HG02678 (cell line): ENCODE measurements at regions not wholly inside any gene's neighbourhood (a gene's known extent, or its start where the extent isn't known, plus 50 kb on each side); places are given as distances from the start of the nearest gene placed in this dataset.
"Not testable (repeated sequence)": the region's sequence is repeated elsewhere in the genome, so short reads cannot be mapped to it uniquely, and the experiment has no call there.

ENCODE experiments used
- ATAC-seq: cut with Tn5 transposase; IDR thresholded peaks from one replicate; pipeline ENCODE4 v1.9.1; 2021; ENCODE audit warnings: mild to moderate bottlenecking, moderate library complexity; ENCODE audit not compliant: unreplicated experiment

DNA sequence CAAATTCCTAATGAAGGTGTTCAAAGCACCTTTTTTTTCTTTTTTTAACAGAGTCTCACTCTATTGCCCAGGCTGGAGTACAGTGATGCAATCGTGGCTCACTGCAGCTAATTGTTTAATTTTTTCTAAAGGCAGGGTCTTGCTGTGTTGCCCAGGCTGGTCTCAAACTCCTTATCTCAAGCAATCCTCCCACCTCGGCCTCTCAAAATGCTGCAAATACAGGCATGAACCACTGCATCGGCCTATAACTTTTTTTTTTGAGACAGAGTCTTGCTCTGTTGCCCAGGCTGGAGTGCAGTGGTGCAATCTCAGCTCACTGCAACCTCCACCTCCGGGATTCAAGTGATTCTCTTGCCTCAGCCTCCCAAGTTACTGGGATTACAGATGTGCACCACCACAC is 113.9 kb upstream of the CXADR start:
- not testable (repeated sequence) for ATAC-seq

DNA sequence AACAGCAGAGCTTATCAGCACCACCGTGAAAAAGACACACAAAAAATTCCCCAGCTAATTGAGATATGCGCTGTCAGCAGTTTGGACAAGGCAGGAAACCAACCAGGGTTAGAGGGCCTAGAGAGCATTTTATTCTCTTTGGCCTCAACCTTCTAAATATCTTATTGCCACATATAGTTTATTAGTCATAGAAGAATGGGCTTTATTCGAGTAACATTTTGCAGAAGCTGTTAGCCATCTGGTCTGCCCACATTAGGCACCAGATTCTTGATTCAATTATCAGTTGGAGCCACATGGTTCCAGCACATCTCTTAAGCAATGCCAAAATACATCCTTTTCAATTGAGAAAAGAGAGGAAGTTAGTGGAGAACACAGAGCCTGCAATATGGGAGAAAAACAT is 109.9 kb upstream of the CXADR start:
- no peak for ATAC-seq

DNA sequence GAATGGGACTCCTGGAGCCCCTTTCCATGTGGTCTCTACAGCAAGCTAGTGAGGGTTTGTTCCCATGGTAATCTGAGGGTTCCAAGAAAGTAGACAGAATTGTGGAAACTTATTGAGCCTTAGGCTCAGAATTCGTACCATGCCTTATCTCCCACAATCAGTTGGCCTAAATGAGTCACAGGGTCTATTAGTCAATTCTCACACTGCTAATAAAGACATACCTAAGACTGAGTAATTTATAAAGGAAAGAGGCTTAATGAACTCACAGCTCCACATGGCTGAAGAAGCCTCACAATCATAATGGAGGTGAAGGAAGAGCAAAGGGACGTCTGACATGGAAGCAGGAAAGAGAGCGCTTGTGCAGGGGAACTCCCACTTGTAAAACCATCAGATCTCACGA is 106.6 kb upstream of the CXADR start:
- ATAC-seq = no peak

DNA sequence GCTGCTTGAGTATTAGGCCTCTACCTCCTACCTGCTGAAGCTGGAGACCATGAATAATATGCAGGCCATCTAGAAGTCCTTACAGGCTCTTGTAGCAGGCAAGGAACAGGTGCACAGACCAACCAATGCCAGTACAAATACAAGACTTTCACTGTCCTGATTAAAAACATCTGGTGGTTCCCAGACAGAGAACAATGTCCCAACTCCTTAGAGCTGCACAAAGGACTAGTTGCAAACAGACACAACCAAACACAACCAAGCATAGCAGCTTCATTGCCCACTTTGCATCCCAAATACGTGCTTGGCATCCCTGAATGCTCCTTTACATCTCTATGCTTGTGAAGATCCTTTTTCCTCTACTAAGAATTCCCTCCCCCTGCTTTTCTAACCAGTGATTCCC is 98.1 kb upstream of the CXADR start:
- ATAC-seq = no peak

DNA sequence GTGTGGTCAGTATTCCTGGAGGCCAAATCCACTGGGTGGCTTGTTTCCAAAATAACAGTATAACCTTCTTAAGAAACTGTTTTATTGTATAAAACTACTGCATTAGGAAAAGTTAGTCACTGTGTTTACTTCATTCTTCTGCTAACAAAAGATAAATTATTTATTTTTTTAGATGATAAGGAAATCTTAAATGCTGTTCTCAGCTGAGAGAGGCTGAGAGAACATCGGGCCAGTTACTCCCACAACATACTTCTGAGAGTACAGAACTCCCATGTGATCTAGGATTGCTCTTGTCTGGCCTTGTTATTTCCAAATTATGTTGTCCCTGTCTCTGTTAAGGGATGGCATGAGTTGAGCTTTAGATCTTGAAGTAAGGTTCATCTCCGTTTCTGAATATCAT is 96.7 kb upstream of the CXADR start:
- ATAC-seq = no peak

DNA sequence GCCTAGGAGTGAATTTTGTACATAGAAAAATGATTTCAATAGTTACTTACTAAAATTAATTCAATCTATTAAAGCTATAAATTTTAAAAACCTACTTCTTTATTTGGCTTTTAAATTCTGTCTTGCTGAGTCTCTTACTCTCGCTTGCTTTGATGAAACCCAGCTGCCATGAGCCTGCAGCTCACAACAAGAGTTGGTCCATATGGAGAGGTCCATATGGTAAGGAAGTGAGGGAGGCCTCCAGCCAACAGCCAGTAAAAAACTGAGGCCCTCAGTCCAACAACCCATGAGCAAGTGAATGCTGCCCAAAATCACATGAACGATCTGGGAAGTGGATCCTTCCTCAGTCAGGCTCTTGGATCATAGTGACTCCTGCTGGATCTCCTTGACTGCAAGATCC is 89.9 kb upstream of the CXADR start:
- no peak for ATAC-seq

DNA sequence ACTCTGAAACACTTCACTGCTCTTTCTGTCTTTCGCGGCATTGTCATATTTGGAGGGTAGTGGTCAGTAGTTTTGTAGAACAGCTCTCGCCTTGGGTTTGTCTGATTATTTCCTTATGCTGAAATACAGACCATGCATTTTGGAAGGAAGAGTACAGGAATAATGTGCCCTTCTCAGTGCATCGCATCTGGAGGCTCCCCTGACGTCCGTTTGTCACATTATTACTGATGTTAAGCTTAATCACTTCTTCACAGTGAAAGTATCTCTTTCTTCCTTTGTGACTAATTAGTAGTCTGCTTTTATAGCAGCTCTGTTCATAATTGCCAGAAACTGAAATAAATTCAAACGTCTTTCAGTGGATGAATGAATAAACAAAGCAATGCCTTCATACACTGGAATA is 85.7 kb upstream of the CXADR start:
- no peak for ATAC-seq

DNA sequence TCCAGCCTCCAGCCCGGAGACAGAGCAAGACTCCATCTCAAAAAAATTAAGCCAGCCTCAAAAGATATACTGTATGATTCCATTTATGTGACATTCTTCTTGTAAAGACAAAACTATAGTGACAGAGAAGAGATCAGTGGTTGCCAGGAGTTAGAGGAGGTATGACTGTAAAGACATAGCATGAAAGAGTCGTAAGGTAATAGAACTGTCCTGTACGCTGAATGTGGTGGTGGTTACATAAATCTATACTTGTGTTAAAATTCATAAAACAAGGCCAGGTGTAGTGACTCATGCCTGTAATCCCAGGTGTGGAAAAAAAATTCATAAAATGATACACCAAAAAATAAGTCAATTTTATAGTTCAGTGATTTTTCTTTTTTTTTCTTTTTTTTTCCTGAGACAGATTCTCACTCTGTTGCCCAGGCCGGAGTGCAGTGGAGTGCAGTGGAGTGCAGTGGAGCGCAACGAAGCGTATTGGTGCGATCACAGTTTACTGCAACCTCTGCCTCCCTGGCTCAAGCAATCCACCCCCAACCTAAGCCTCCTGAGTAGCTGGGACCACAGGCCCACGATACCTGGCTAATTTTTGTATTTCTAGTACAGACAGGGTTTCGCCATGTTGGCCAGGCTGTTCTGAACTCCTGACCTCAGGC is 84.9 kb upstream of the CXADR start:
- ATAC-seq = peak; percentile 85

DNA sequence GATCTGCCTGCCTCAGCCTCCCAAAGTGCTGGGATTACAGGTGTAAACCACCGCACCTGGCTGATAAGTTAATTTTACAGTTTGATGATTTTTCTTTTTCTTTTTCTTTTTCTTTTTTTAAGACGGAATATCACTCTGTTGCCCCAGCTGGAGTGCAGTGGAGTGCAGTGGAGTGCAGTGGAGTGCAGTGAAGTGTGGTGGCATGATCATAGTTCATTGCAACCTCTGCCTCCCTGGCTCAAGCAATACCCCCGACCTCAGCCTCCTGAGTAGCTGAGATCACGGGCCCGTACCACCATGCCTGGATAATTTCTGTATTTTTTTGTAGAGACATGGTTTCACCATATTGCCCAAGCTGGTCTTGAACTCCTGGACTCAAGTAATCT is 84.4 kb upstream of the CXADR start:
- ATAC-seq = peak; percentile 60

DNA sequence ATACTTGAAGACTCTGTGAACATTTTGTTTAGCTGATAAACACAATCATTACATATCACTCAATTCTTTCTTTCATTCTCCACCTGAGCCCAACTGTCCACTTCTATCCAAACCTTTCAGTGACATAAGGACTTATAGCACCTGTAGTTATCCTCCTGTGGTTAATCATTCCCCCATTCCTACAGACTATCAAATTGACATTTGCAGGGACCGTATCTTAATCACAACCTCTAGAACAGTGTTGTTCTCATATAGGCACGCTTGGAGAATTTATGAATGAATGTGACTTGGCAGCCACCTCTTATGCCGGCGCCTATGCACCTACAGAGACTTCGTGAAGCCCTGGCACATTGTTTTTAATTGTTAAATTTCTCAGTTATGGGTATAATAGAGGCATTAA is 83.9 kb upstream of the CXADR start:
- ATAC-seq = no peak

DNA sequence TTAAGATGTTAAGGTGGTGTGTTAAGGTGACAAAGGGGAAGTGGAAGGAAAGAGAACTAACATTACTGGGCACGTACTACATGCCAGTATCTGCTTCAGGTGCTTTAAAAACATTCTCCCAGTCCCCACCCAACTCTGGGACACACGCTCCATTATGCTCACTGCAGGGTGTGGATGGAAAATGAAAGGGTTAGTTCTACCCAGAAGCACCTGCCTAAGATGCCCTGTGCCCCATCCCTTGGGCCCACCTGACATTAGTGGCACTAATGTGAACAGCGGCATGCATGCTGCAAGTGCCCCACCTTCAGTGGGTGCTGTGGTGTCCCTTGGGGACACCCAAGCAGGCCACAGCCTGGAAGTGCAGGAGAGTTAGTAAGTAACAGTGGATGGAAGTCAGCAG is 82.9 kb upstream of the CXADR start:
- no peak for ATAC-seq

DNA sequence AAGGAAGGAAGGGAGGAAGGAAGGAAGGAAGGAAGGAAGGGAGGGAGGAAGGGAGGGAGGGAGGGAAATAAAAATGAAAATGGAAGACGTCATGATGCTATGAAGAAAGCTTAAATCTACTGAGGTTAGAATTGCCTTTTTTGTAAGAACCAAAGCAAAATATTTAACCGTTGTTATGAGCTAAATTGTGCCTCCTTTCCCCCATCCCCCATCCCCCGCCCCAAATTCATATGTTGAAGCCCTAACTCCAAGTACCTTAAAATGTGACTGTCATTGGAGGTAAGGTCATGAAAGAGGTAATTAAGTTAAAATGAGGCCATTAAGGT is 80.1 kb upstream of the CXADR start:
- no peak for ATAC-seq

DNA sequence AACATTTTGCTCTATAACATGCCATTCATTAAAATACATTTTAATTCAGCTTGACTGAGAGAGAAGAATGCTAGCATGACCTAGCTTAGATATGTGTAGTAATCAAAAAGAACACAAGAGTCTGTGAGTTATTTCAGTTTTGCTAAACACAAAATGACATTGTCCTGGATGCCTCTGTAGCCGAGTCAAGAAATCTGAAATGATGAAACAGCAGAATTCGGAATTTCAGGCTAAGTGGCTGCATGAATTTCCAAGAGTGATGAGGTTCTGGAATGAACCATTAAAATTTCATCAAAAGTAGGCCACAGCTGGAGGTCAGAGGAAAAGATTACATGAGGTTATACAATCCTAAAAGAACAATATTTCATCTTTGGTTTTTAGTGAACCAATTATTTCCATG is 79.1 kb upstream of the CXADR start:
- ATAC-seq = no peak

DNA sequence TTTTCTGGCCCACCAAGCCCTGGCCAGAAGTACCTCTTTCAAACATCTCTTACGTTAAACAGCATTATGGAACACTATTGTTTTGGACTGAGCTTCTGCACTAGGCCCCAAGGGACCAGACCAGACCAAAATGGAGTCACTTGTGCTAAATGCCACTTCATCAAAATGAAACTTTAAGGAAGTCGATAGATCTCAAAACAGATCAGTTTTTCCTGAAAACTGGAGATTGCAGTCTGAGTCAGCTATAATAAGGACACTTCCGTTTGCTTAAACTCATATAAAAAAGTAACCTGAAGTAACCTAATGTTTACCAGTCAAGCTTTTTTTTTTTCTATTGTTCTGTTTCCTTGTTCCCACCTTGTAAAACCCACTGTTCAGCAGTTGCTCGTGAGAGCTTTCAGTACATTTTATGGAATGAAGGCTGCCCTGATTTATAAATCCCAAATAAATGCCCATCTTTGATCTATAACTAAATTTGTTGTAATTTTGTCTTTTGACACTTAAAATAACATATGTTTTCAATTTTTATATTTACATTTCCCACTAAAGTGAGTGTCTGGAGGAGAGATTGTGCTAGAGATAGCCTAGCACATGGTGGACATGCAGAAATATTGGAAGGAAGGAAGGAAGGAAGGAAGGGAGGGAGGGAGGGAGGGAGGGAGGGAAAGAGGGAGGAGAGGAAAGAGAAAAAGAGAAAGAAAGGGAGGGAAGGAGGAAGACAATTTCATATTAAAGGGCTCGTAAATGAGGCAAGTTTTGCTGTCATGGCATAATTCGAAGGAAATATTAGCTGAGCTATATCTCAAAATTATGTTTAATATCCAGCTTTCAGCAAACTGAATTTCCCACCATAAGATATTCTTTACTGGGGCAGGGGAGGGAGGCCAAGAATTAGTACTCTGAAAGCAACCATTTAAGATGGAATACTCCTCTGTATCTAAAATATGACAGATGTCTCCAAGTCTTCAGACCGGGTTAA is 77.0 kb upstream of the CXADR start:
- ATAC-seq = no peak

DNA sequence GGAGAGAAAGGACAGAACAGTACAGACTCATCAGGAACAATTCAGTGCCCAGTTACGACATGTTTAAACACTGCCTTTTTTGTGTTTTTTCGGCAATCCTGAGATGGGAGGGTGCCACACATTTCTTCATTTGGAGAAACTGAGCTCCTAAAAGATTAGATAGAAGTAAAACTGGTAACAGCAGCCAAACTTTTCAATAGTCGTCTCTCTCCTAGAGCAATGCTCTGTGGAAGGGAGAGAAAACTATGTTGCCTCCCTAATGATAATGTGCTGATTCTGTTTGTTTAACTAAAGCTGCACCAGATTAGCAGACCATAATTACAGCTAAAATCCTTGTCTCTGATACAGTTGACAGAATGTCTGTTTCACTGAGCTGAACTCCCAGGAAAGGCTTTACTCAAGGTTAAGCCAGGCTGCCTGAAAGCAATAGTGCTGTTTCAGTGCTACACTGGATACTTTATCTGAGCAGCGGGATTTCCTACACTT is 76.2 kb upstream of the CXADR start:
- ATAC-seq = no peak

DNA sequence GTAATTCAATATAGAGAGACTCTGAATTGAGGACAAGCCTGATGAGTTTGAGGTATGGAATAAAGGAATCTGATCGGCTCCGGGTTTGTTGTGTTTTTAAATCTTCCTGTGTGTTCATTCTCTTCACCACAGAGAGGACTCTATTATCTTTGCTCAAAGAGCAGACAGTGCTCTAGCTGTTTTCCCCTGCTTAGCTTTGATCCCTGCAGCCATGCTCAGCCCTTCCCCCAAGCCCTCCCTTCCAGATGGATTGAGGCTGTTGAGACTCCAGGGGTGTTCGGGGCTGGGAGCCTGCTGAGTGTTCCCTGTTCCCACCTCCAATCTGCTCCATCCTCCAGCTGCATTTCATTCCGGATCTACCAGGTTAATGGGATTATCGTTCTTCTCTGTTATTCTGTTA is 74.2 kb upstream of the CXADR start:
- no peak for ATAC-seq

DNA sequence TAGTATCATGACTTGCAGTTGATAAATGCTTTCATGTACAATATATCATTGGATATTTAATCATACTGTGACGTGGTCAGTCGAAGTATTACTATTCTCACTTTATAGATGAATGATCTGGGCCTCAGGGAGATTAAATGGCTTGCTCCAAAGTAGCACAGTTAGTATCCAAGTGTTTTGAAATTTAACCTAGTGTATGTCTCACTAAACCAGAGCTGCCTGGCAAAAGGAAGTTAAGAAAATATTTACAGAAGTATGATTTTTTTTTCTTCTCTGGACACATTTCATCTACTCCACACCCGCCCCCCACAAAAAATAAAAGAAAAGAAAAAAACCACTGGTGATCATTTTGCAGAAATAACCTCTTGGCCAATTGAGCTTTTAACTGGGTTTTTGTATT is 71.9 kb upstream of the CXADR start:
- no peak for ATAC-seq

DNA sequence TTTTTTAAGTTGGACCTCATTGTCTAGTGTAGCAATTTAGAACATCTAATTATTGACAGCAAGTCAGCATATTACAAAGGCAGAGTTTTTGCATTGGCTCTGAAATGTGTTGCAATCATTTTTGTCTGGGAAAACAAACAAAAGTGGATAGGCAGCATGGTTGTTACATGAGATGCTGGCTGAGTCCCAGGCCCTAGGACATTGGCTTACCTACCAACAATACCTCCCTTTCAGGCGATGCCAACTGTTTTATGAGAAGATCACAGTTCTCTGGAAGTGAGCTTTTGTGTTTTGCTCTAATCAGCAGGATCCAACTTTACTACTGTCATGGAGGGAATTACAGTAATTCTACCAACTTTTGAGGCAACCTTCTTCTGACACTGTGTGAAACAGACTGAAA is 71.5 kb upstream of the CXADR start:
- ATAC-seq = no peak

DNA sequence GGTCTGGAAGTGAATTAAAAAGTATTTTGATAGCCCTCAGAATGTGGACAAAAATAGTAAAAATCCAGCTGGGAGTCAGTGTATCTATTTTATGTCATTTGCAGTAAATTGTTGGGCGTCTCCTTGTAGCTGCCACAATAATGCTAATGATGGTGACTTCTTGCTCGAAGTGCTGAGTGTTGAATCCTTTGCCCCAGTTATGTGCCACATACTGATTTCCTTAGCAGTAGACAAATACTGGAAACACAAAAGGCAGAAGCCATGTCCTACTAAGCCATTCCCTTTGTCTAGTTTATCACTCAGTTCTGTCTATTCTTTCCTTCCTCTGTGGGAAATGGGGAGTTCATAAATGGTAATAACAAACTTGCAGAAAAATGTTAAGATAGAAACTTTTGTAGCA is 70.7 kb upstream of the CXADR start:
- no peak for ATAC-seq

DNA sequence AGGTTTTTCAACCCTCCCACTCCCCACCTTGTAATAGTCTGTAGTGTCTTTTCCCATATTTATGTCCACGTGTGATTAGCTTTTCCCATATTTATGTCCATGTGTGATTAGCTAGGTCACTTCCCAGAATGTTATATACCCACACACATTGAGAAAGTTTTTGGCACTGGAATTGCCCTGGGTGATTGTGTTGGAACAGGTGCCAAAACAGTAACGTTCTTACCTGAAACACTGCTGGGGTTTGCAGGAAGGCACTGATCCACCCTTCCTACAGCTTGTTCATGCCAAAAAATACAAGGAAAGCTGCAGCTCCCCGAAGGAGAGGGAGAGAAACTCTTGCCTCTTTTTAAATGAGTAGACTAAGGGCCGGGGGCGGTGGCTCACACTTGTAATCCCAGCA is 68.0 kb upstream of the CXADR start:
- ATAC-seq = no peak

DNA sequence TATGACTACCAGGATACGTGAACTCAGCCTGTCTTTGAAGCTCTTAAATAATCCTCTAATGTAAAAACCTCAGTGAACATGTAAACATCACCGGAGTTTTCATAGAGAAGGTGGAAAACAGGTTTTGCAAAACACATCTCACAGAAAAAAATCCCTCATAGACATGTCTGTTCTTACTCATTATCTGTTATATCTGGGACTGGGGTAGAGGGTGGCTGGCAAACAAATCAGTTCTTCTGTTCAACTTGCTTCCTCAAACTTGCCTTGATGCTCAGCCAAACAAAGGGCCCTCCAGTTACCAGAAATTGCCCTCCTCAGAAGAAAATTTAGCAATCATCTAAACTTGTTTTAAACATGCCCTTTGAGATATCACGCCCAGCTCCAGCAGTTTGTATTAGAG is 66.1 kb upstream of the CXADR start:
- ATAC-seq = no peak

DNA sequence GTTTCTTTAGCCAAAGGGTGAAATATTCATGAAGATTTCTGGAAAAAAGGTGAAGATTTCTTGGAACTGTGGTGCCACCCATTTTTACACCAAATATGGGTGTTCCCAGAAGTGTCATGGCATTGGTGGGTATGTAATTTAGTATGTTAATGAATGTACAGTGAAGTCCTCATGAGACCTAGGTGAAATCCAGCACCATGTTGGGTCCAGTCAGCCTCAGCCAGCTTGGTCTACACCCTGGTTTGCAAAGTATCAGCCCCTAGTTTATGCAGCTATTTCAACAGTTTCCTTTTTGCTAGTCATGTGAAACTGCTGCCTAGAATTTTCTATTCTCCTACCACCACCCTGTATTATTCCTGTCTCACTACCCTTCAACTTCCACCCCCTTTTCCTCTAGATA is 63.1 kb upstream of the CXADR start:
- no peak for ATAC-seq
